GM23338 (cell line): ENCODE measurements at regions not wholly inside any gene's neighbourhood (a gene's known extent, or its start where the extent isn't known, plus 50 kb on each side); places are given as distances from the start of the nearest gene placed in this dataset.

Experiments
- ATAC-seq: fragments of 200-7000 bp; cut with Tn5 transposase; 3 replicates; pipeline ENCODE4 v1.9.1; 2020
- DNase-seq: peaks from one replicate; pipeline ENCODE4 v3.0.0-alpha.2; 2015; ENCODE audit warnings: low spot score
- H2AFZ ChIP-seq: fragments of 200-600 bp; sonication (generic); 2 replicates; pipeline ENCODE4 v1.8.0; 2016; ENCODE audit warnings: antibody characterized with exemption, mild to moderate bottlenecking, moderate library complexity
- H3F3A ChIP-seq: fragments of 200-600 bp; sonication (generic); replicated peaks from 2 replicates; pipeline ENCODE4 v1.8.0; 2017; ENCODE audit warnings: antibody characterized with exemption, mixed run types, low read depth
- H3K27ac ChIP-seq: fragments of 200-600 bp; sonication (generic); 2 replicates; pipeline ENCODE4 v1.6.1; 2016; ENCODE audit warnings: low read depth
- H3K27me3 ChIP-seq: fragments of 200-600 bp; sonication (generic); 2 replicates; pipeline ENCODE4 v1.8.0; 2016; ENCODE audit warnings: mild to moderate bottlenecking, mixed run types, moderate library complexity; ENCODE audit not compliant: insufficient read depth
- H3K36me3 ChIP-seq: fragments of 200-600 bp; sonication (generic); 2 replicates; pipeline ENCODE4 v1.8.0; 2016; ENCODE audit warnings: mild to moderate bottlenecking; ENCODE audit not compliant: insufficient read depth
- H3K4me1 ChIP-seq: fragments of 200-600 bp; sonication (generic); 2 replicates; pipeline ENCODE4 v1.8.0; 2016; ENCODE audit warnings: mild to moderate bottlenecking, moderate library complexity; ENCODE audit not compliant: insufficient read depth
- H3K4me2 ChIP-seq: fragments of 200-600 bp; sonication (generic); 2 replicates; pipeline ENCODE4 v1.7.1; 2017; ENCODE audit warnings: mixed run types
- H3K4me3 ChIP-seq: fragments of 200-600 bp; sonication (generic); 2 replicates; pipeline ENCODE4 v1.6.1; 2016; ENCODE audit warnings: mixed run types
- H3K79me2 ChIP-seq: fragments of 200-600 bp; sonication (generic); replicated peaks from 2 replicates; pipeline ENCODE4 v1.8.0; 2017; ENCODE audit warnings: mild to moderate bottlenecking; ENCODE audit not compliant: insufficient read depth
- H3K9me2 ChIP-seq: fragments of 200-600 bp; sonication (generic); 2 replicates; pipeline ENCODE4 v1.8.0; 2017; ENCODE audit not compliant: insufficient read depth
- H4K20me1 ChIP-seq: fragments of 200-600 bp; sonication (generic); replicated peaks from 2 replicates; pipeline ENCODE4 v1.8.0; 2017; ENCODE audit warnings: mild to moderate bottlenecking; ENCODE audit not compliant: insufficient read depth
- H3K27ac Mint-ChIP-seq: 2 replicates; pipeline ENCODE4 v1.8.0; 2020; ENCODE audit warnings: inconsistent platforms, mild to moderate bottlenecking, moderate library complexity, mixed read lengths
- H3K27me3 Mint-ChIP-seq: 3 replicates; pipeline ENCODE4 v1.8.0; 2022; ENCODE audit warnings: low read depth, mild to moderate bottlenecking, moderate library complexity, mixed read lengths, inconsistent platforms; ENCODE audit not compliant: insufficient read depth, poor library complexity
- H3K36me3 Mint-ChIP-seq: 3 replicates; pipeline ENCODE4 v1.8.0; 2021; ENCODE audit warnings: low read depth, mild to moderate bottlenecking, inconsistent platforms, moderate library complexity, mixed read lengths
- H3K4me1 Mint-ChIP-seq: 3 replicates; pipeline ENCODE4 v1.8.0; 2020; ENCODE audit warnings: mild to moderate bottlenecking, inconsistent platforms, mixed read lengths
- H3K4me3 Mint-ChIP-seq: 3 replicates; pipeline ENCODE4 v1.8.0; 2021; ENCODE audit warnings: moderate library complexity, mild to moderate bottlenecking, inconsistent platforms, mixed read lengths
- H3K9me3 Mint-ChIP-seq: 3 replicates; pipeline ENCODE4 v1.8.0; 2020; ENCODE audit warnings: moderate library complexity, mild to moderate bottlenecking, inconsistent platforms, mixed read lengths
- CREB1 ChIP-seq: fragments of 250-450 bp; sonication (Bioruptor Pico); IDR thresholded peaks from 2 replicates; pipeline ENCODE4 v1.5.0; 2020; ENCODE audit warnings: low read depth, mild to moderate bottlenecking, moderate library complexity
- CTCF ChIP-seq, 2 experiments: fragments of 200-600 bp in 1 of 2; sonication (generic) in 1 of 2; conservative IDR thresholded peaks; 2 replicates each; pipeline versions ENCODE4 v1.5.1 to v1.6.1; 2016 to 2017; ENCODE audit warnings: antibody characterized with exemption in 2 of 2, low read depth in 2 of 2, mild to moderate bottlenecking in 2 of 2, moderate library complexity in 1 of 2
- ETS1 ChIP-seq: IDR thresholded peaks from 2 replicates; pipeline ENCODE4 v1.6.1; 2016; ENCODE audit warnings: antibody characterized with exemption
- EZH2 ChIP-seq: fragments of 200-600 bp; sonication (generic); IDR thresholded peaks from one replicate; pipeline ENCODE4 v1.8.0; 2017; ENCODE audit warnings: antibody characterized with exemption, mild to moderate bottlenecking, low read depth; ENCODE audit not compliant: unreplicated experiment
- EZH2phosphoT487 ChIP-seq: fragments of 200-600 bp; sonication (generic); IDR thresholded peaks from one replicate; pipeline ENCODE4 v1.8.1; 2018; ENCODE audit warnings: antibody characterized with exemption; ENCODE audit not compliant: unreplicated experiment
- JUNB ChIP-seq: IDR thresholded peaks from one replicate; pipeline ENCODE4 v1.6.1; 2016; ENCODE audit warnings: antibody characterized with exemption; ENCODE audit not compliant: unreplicated experiment
- NANOG ChIP-seq: IDR thresholded peaks from 2 replicates; pipeline ENCODE4 v1.6.1; 2016; ENCODE audit warnings: antibody characterized with exemption, borderline replicate concordance
- POLR2AphosphoS5 ChIP-seq: IDR thresholded peaks from 2 replicates; pipeline ENCODE4 v1.6.1; 2016; ENCODE audit warnings: antibody characterized with exemption, low read depth
- STAT1 ChIP-seq: IDR thresholded peaks from one replicate; pipeline ENCODE4 v1.6.1; 2016; ENCODE audit warnings: antibody characterized with exemption; ENCODE audit not compliant: unreplicated experiment
- ZNF114 ChIP-seq: fragments of 250-450 bp; sonication (Bioruptor Pico); IDR thresholded peaks from 2 replicates; pipeline ENCODE4 v1.5.0; 2020; ENCODE audit warnings: mild to moderate bottlenecking, moderate library complexity
- ZNF331 ChIP-seq: fragments of 250-450 bp; sonication (Bioruptor Pico); IDR thresholded peaks from 2 replicates; pipeline ENCODE4 v1.5.0; 2020; ENCODE audit warnings: low read depth, mild to moderate bottlenecking, moderate library complexity
- TF ChIP-seq, protein P1 (sequence below): IDR thresholded peaks from one replicate; pipeline ENCODE4 v1.6.1; 2018; ENCODE audit warnings: antibody characterized with exemption; ENCODE audit not compliant: unreplicated experiment
- TF ChIP-seq, protein P2 (sequence below): fragments of 250-450 bp; sonication (Bioruptor Pico); IDR thresholded peaks from 2 replicates; pipeline ENCODE4 v1.5.0; 2020; ENCODE audit warnings: mild to moderate bottlenecking, moderate library complexity

- no peak overlapping the region for H3K27ac ChIP-seq
- no peak overlapping the region for H3K4me3 ChIP-seq
- H3K36me3 Mint-ChIP-seq: no peaks in the 10 kb centered on the region
- H3K36me3 ChIP-seq: no peaks in the 10 kb centered on the region
- H3K9me2 ChIP-seq: peaks cover 3% of the 10 kb centered on the region
- DNase-seq (no peak), ATAC-seq (no peak)
- H3K4me3 Mint-ChIP-seq: no peak overlapping the region
- H3F3A ChIP-seq: no peaks in the 10 kb centered on the region
- H4K20me1 ChIP-seq: no peaks in the 10 kb centered on the region
- H3K27me3 ChIP-seq: no peaks in the 10 kb centered on the region
- H3K79me2 ChIP-seq: no peaks in the 10 kb centered on the region
- no peaks in the 10 kb centered on the region for H3K27me3 Mint-ChIP-seq
- no peak overlapping the region for H3K4me2 ChIP-seq
- TF ChIP-seq EZH2phosphoT487 (no peak), ZNF114 (CRISPR knock-in tag) (no peak), POLR2AphosphoS5 (no peak), CTCF (conservative IDR thresholded peaks at IDR 0.05; ENCODE audit: low read depth in 2 of 2) (no peak), NANOG (no peak), EZH2 (no peak), CREB1 (no peak), STAT1 (no peak), JUNB (no peak), ZNF331 (CRISPR knock-in tag) (no peak), ETS1 (no peak)
- TF ChIP-seq, protein P1, sequence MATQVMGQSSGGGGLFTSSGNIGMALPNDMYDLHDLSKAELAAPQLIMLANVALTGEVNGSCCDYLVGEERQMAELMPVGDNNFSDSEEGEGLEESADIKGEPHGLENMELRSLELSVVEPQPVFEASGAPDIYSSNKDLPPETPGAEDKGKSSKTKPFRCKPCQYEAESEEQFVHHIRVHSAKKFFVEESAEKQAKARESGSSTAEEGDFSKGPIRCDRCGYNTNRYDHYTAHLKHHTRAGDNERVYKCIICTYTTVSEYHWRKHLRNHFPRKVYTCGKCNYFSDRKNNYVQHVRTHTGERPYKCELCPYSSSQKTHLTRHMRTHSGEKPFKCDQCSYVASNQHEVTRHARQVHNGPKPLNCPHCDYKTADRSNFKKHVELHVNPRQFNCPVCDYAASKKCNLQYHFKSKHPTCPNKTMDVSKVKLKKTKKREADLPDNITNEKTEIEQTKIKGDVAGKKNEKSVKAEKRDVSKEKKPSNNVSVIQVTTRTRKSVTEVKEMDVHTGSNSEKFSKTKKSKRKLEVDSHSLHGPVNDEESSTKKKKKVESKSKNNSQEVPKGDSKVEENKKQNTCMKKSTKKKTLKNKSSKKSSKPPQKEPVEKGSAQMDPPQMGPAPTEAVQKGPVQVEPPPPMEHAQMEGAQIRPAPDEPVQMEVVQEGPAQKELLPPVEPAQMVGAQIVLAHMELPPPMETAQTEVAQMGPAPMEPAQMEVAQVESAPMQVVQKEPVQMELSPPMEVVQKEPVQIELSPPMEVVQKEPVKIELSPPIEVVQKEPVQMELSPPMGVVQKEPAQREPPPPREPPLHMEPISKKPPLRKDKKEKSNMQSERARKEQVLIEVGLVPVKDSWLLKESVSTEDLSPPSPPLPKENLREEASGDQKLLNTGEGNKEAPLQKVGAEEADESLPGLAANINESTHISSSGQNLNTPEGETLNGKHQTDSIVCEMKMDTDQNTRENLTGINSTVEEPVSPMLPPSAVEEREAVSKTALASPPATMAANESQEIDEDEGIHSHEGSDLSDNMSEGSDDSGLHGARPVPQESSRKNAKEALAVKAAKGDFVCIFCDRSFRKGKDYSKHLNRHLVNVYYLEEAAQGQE: no peak
- TF ChIP-seq, protein P2, sequence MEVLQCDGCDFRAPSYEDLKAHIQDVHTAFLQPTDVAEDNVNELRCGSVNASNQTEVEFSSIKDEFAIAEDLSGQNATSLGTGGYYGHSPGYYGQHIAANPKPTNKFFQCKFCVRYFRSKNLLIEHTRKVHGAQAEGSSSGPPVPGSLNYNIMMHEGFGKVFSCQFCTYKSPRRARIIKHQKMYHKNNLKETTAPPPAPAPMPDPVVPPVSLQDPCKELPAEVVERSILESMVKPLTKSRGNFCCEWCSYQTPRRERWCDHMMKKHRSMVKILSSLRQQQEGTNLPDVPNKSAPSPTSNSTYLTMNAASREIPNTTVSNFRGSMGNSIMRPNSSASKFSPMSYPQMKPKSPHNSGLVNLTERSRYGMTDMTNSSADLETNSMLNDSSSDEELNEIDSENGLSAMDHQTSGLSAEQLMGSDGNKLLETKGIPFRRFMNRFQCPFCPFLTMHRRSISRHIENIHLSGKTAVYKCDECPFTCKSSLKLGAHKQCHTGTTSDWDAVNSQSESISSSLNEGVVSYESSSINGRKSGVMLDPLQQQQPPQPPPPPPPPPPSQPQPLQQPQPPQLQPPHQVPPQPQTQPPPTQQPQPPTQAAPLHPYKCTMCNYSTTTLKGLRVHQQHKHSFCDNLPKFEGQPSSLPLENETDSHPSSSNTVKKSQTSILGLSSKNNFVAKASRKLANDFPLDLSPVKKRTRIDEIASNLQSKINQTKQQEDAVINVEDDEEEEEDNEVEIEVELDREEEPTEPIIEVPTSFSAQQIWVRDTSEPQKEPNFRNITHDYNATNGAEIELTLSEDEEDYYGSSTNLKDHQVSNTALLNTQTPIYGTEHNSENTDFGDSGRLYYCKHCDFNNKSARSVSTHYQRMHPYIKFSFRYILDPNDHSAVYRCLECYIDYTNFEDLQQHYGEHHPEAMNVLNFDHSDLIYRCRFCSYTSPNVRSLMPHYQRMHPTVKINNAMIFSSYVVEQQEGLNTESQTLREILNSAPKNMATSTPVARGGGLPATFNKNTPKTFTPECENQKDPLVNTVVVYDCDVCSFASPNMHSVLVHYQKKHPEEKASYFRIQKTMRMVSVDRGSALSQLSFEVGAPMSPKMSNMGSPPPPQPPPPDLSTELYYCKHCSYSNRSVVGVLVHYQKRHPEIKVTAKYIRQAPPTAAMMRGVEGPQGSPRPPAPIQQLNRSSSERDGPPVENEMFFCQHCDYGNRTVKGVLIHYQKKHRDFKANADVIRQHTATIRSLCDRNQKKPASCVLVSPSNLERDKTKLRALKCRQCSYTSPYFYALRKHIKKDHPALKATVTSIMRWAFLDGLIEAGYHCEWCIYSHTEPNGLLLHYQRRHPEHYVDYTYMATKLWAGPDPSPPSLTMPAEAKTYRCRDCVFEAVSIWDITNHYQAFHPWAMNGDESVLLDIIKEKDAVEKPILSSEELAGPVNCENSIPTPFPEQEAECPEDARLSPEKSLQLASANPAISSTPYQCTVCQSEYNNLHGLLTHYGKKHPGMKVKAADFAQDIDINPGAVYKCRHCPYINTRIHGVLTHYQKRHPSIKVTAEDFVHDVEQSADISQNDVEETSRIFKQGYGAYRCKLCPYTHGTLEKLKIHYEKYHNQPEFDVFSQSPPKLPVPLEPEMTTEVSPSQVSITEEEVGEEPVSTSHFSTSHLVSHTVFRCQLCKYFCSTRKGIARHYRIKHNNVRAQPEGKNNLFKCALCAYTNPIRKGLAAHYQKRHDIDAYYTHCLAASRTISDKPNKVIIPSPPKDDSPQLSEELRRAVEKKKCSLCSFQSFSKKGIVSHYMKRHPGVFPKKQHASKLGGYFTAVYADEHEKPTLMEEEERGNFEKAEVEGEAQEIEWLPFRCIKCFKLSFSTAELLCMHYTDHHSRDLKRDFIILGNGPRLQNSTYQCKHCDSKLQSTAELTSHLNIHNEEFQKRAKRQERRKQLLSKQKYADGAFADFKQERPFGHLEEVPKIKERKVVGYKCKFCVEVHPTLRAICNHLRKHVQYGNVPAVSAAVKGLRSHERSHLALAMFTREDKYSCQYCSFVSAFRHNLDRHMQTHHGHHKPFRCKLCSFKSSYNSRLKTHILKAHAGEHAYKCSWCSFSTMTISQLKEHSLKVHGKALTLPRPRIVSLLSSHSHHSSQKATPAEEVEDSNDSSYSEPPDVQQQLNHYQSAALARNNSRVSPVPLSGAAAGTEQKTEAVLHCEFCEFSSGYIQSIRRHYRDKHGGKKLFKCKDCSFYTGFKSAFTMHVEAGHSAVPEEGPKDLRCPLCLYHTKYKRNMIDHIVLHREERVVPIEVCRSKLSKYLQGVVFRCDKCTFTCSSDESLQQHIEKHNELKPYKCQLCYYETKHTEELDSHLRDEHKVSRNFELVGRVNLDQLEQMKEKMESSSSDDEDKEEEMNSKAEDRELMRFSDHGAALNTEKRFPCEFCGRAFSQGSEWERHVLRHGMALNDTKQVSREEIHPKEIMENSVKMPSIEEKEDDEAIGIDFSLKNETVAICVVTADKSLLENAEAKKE (CRISPR knock-in tag): no peak
- H2AFZ ChIP-seq: no peak overlapping the region; the same call in 1 of the 2 replicates
- 0 out of 3 replicates have a peak, but pooled peaks cover 3% of the 10 kb centered on the region for H3K4me1 Mint-ChIP-seq
- no peak overlapping the region for H3K27ac Mint-ChIP-seq
- no peaks in the 10 kb centered on the region for H3K9me3 Mint-ChIP-seq
- no peaks in the 10 kb centered on the region for H3K4me1 ChIP-seq
Measured at GRCh38 chr6:9825526-9825925, 589.3 kb downstream of the TFAP2A start.
